NCI-H2196 (cell line): ENCODE measurements at regions not wholly inside any gene's neighbourhood (a gene's known extent, or its start where the extent isn't known, plus 50 kb on each side); places are given as distances from the start of the nearest gene placed in this dataset.

Experiments
- DNase-seq: peaks from one replicate; lab custom pipeline; 2025; ENCODE audit not compliant: unreplicated experiment; lab: John Stamatoyannopoulos, UW

- no peak for DNase-seq
Measured at GRCh38 chr4:58935332-58935731, 1825.1 kb upstream of the IGFBP7 start.

- no peak for DNase-seq
Measured at GRCh38 chr4:58936436-58936835, 1826.3 kb upstream of the IGFBP7 start.

- no peak for DNase-seq
Measured at GRCh38 chr4:58940167-58940566, 1830.0 kb upstream of the IGFBP7 start.

DNA sequence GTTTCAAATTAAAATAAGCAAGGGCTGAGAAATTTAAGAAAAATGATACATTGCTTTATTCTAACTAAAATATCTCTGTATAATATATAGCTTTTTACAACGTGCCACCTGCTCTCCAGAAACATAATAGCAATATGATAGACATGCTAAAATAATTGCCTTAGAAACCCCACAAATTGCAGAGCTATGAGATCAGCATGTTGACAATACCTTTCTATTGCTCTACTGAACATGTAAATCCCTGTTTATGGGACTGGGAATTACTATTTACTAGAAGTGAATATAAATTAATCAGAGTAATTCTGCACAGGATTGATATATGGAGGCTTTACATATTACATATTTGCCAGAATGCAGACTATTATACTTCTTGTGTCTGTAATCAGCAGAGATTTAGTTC lies 1831.1 kb upstream of the IGFBP7 start:
- DNase-seq = no peak

GRCh38 chr4:58953575-58953974 lies 1843.4 kb upstream of the IGFBP7 start:
- no peak for DNase-seq

DNA sequence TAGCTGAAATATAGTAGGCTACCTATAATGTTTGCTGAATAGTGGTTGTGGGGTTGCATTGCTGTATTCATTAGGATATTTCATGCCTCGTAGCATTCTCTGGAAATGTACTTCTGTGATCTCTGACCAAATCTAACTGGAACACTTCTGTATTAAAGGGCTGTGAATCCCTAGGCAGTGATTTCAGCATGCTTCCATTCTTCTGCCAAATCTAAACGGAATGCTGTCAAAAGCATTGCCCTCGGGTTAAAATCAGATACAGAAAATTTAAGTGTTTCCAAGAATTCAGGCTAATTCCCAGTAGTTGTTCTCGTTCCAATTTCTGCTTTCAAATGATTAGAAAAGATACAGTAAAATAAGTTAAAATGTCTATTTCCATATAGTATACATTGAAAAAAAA lies 1847.5 kb upstream of the IGFBP7 start:
- no peak for DNase-seq

DNA sequence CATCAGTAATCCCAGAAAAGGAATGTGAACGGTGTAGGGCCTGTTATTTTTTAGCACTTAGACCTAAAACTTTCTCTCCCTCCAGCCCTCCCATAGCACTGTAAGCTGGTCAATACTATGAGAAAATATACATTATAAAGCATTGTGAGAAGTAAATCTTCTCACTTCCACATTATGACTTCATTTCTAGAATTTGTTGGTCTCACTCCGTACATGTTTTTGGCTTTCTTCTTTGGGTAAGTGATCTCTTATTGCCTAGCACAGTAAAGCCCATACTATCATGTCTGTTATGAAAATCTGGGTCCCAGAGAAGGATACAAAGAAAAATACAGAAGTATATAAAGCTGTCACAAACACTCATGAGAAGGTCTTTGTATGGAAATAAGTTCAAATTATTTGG lies 1851.1 kb upstream of the IGFBP7 start:
- no peak for DNase-seq

GRCh38 chr4:58961925-58962324 lies 1851.7 kb upstream of the IGFBP7 start:
- DNase-seq = no peak

DNA sequence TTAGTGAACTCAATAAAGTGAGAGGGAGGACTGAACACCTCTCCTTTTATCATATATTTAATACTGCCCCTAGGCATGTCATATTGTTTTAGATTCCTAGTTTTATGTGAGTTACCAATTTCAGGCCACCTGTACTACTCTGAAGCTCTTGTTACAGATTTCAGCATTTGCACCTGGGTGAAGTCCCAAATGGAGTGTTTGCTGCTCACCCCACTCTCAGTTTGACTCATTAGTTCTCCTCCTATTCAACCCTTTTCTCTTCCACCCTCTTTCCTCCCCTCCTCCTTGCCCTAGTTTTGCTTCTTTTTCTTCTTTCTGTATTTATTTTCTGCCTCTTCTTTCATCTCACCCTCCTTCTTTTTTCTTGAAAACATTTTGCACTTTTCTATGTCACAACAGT lies 1852.2 kb upstream of the IGFBP7 start:
- DNase-seq = no peak

GRCh38 chr4:58981828-58982227 lies 1871.6 kb upstream of the IGFBP7 start:
- DNase-seq = no peak

DNA sequence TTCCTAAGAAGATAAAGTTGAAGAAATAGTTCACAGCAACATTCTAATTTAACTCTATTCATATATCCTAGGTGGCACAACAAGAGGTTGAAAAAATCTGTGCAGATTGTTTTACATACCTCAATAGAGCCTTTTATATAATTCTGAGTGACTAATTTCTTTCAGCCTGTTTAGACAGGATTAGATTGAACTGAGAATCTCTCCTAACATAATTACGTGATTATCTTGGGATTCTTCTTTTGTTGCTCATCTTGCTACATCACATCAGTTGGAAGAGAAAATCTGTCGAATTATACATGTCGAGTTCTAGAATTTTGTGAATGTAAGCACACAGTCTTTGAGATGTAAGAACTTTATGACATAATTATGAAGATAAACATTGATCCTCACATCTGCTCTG lies 1873.7 kb upstream of the IGFBP7 start:
- DNase-seq = no peak

DNA sequence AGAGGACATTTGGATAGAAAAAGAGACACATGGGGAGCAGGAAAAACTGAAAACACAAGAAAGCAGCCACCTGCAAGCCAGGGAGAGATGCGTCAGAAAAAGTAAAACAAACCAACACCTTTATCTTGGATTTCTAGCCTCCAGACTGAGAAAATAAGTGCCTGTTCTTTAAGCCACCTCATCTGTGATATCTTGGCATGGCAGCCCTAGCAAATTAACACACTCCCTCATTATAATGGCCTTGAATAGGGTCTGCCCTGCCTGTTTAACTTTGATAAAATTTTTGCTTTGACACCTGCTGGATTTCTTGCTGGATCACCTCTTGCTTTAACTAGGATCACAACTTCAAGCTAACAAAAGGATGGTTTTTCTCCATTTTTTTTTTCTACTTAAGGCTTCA lies 1892.0 kb upstream of the IGFBP7 start:
- no peak for DNase-seq

GRCh38 chr4:59024257-59024656 lies 1914.1 kb upstream of the IGFBP7 start:
- DNase-seq = no peak

DNA sequence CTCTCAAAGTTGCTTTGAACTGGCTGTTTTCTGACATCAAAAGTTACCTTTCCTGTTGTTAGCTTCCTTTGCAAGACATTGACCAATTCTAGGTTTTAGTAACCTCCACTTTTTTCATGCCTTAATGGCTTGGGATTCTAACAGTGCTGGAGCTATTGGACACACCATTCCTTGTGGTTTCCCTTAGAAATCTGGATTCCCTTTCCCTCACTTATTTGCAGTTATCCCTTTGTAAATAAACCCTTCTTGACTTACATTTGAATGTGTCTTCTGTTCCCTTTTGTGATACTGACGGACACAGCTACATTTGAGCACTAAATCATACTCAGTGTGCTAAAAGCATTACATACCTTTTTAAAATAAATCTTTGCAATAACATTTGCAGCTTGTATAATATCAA lies 1927.6 kb upstream of the IGFBP7 start:
- DNase-seq = no peak

- DNase-seq = no peak
Measured at GRCh38 chr4:59039046-59039445, 1928.9 kb upstream of the IGFBP7 start.

- DNase-seq = no peak
Measured at GRCh38 chr4:59044286-59044900, 1934.2 kb upstream of the IGFBP7 start.

GRCh38 chr4:59054086-59054485 lies 1943.9 kb upstream of the IGFBP7 start:
- no peak for DNase-seq

GRCh38 chr4:59057804-59058203 lies 1947.6 kb upstream of the IGFBP7 start:
- no peak for DNase-seq

GRCh38 chr4:59058543-59058942 lies 1948.4 kb upstream of the IGFBP7 start:
- DNase-seq = no peak

- no peak for DNase-seq
Measured at GRCh38 chr4:59060002-59060846, 1950.0 kb upstream of the IGFBP7 start.

GRCh38 chr4:59060895-59061294 lies 1950.7 kb upstream of the IGFBP7 start:
- DNase-seq = no peak

DNA sequence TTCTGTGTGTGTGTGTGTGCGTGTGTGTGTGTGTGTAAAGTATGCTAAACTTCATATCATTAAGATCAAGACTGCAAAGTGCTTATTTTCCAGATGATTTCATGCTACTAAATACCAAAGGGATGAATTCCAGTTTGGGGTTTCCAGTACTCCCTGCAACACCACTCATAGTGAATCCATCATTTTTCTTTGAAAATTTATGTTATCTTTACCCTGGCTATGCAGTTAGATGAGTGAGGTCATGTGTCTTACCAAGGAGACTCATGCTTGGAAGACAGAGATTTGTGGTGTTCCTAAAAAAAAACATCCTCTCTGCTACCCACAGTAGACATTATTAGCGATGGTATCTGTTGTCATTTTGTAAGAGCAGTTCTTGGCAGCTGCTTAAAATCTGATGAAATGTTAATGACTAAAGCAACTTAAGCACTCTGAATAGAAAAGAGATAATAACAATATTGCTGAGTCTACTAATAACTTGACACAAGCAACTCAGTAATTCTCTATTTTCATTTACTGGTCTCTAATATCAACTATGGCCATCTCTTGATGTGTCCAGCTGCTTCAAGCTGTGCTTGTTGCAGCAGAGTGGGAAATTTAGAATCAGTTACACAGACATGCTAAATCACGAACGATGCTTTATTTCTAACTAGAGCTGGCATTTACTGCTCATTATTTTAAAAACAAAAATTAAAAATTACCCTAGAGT lies 1953.0 kb upstream of the IGFBP7 start:
- DNase-seq = no peak
